ENCODE measurements at regions not wholly inside any gene's neighbourhood (a gene's known extent, or its start where the extent isn't known, plus 50 kb on each side); places are given as distances from the start of the nearest gene placed in this dataset.

DNA sequence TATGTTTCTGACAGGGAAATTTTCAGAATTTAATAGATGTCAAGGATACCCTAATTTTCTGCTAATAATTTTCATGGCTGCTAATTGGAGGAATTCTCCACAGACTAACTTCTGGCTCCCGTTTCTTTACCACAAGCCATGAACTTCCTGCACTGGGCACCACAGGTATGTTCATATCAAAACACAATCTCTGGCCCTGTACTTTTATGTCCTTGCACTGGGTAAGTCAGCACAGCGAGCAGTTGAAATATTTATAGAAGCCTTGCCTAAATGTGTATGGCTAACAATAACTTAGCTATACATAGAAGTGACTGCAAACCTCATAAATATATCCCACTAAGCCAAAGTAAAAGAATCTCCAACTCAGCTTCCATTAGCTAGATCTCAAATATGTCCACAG lies 246.9 kb downstream of the ZIC1 start:
- Histone ChIP-seq H3K56ac (ENCODE audit: extremely low read depth, insufficient read depth, low read length) (no peak overlapping the region), H2BK120ac (ENCODE audit: low read depth, low read length) (no peak overlapping the region), H2AK5ac (ENCODE audit: low read depth, low read length) (no peak overlapping the region), H2BK20ac (ENCODE audit: low read depth, low read length) (no peak overlapping the region), H4K91ac (ENCODE audit: insufficient read depth, low read depth, low read length) (no peak overlapping the region), H3K9ac (ENCODE audit: low read depth, low read length) (no peak overlapping the region), H2BK15ac (ENCODE audit: low read depth, low read length) (no peak overlapping the region), H3K4me3 (ENCODE audit: insufficient read depth, low read depth, low read length) (no peak overlapping the region), H2AK9ac (replicated peaks; ENCODE audit: low read depth, low read length, poor library complexity) (no peak overlapping the region), H3K9me1 (ENCODE audit: insufficient read depth, low read length) (no peaks in the 10 kb centered on the region), H3K9me3 (ENCODE audit: control insufficient read depth, insufficient read depth, low read length) (no peaks in the 10 kb centered on the region), H3K79me1 (ENCODE audit: low read depth in 1 of 2, low read length in 2 of 2) (no peaks in the 10 kb centered on the region), H4K20me1 (ENCODE audit: insufficient read depth, low read length) (no peaks in the 10 kb centered on the region), H3K23ac (ENCODE audit: low read depth, low read length) (no peak overlapping the region), H3K4me1 (ENCODE audit: control insufficient read depth, insufficient read depth, low read length) (no peaks in the 10 kb centered on the region), H3K27me3 (ENCODE audit: control insufficient read depth, insufficient read depth, low read length) (no peaks in the 10 kb centered on the region), H3K18ac (ENCODE audit: low read depth, low read length) (no peak overlapping the region), H3K14ac (replicated peaks; ENCODE audit: low read depth, low read length) (no peak overlapping the region), H3K4me2 (ENCODE audit: low read depth, low read length) (no peak overlapping the region), H2AFZ (replicated peaks; ENCODE audit: low read length, poor library complexity) (no peak overlapping the region), H3K27ac (ENCODE audit: insufficient read depth, low read length) (no peak overlapping the region), H4K5ac (ENCODE audit: low read depth, low read length) (no peak overlapping the region), H4K8ac (ENCODE audit: low read depth in 2 of 2, low read length in 2 of 2) (no peak overlapping the region), H3K4ac (ENCODE audit: low read depth, low read length) (no peak overlapping the region), H3K36me3 (ENCODE audit: control insufficient read depth, insufficient read depth, low read length) (no peaks in the 10 kb centered on the region), H2BK5ac (ENCODE audit: low read depth, low read length, poor library complexity, severe bottlenecking) (no peak overlapping the region)
- DNase-seq (no peak), ATAC-seq (ENCODE audit: low read depth) (no peak)
- dilution Hi-C loops (cut with HindIII; ENCODE audit: low sequenced_read_pairs, unreplicated experiment) (no loop called here), intact Hi-C loops (cut with micrococcal nuclease) (no loop called here), in situ Hi-C loops (cut with MboI; ENCODE audit: low sequenced_read_pairs) (no loop called here)
- POLR2A ChIA-PET (ENCODE audit: unreplicated experiment): no interaction called here
- CTCF ChIA-PET: no interaction called here
- no TSS peak for BruUV-seq (replicated peaks)
- no peak for TF ChIP-seq SMC3 (IDR thresholded peaks at IDR 0.05; ENCODE audit: low read depth, low read length)
- WGBS, 2 experiments (ENCODE audit: extremely low coverage in 2 of 2, insufficient read length in 1 of 2): no CpG with 5 or more reads among the region's 2 CpGs

All from IMR-90 (cell line).